GM21528 (cell line): ENCODE measurements at regions not wholly inside any gene's neighbourhood (a gene's known extent, or its start where the extent isn't known, plus 50 kb on each side); places are given as distances from the start of the nearest gene placed in this dataset.

Source experiments
- ATAC-seq: cut with Tn5 transposase; IDR thresholded peaks from one replicate; pipeline ENCODE4 v1.9.1; 2021; ENCODE audit warnings: mild to moderate bottlenecking, moderate library complexity; ENCODE audit not compliant: unreplicated experiment, low FRiP score

DNA sequence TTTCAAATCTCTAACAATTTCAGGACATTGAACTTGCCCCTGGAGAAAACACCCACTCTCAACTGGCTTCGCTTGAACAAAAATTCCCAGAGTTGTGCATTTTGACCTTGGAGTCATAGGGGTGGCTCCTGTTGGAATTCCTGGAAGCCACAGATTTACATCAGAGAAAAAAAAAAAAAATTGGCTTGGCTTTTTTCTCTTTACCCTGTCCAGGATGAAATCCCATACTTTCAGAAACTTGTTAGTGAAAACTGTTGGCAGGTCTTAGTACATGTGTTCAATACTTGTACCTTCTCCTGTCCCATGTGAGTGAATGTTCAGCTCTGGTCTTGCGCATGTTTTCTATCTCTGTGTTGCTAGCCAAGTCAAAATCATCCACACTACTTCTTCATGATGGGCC lies 228.8 kb downstream of the TGFB2 start:
- no peak for ATAC-seq

DNA sequence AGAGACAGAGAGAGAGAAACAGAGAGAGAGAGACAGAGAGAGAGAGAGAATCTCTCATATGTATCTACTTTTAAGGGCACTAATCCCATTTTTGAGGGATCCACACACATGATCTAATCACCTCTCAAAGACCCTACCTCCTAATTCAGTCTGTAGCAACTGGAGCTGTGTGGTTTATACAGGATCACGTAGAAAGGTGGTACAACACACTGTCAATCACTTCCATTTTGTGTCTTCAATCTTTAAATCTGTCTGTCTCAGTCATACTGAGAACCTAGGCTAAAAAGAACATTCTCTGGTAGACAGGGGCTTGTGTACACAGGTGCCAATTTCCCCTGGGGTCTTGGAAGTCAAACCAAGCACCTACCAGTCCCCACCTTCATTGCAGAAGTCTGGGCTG lies 229.9 kb downstream of the TGFB2 start:
- no peak for ATAC-seq

DNA sequence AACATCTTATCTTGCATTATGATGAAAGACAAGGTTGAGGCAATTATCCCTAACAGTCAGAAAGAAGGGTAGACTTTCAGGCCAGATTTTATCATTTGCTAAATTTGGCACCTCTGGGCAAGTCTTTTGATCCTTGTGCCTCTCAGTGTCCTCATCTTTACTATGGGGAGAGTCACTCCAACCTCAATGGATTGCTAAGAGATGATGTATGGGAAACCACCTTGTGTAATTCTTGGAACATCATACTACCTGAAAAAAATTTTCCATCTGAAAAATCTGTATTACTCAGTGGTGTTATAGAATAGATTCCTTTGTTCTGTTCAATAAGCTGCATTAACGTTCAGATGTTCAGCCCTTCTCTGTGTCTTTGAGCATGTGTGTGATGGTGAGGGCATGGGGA lies 230.7 kb downstream of the TGFB2 start:
- ATAC-seq, result no peak

DNA sequence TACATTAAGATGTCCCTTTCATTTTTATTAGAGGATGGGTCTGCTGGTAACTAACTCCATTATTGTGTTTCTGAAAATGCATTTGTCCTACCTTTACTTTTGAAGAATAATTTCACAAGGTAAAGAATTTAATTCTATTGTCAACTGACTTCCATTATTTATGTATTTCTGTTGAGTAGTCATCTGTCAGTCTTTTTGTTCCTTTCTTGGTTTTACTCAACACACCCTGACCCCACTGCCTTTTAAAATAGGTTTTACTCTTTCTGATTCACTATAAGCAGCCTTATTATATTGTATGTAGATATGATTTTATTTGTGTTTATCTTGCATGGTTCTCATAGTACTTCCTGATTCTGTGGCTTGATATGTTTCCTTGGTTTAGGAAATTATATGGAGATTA lies 237.5 kb downstream of the TGFB2 start:
- no peak for ATAC-seq

DNA sequence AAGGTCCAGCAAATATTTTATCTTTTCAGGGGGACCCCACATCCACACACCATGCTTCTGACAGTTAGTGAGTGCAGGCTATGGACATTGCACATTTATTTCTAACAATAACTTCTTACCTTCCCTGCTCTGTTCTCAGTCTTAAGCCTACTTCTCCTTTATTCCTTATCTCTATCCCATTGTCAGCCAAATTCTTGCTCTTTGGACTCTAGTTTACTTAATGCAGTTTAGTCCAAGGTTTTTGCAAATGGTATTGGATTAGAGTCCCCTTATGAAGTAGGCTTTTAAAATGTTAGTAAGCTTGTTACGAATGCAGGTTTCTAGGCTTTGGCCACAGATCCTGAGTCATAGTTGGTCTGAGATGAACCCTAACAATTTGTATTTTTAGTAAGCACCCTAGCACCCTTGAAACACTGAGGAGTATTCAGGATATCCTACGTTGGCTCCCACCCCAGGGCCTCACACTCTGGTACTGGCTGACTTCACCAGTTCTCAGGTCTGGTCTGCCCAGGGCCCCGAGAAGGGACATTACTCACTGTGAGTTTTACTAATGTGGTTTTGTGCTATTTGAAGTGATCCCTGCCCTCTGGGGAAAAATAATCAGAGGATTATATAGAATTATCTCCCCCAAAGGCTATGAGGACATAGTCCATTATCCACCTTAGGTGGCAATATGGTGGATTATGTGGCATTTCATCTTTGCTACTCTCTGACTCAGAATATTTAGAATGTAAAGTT lies 239.5 kb downstream of the TGFB2 start:
- no peak for ATAC-seq

DNA sequence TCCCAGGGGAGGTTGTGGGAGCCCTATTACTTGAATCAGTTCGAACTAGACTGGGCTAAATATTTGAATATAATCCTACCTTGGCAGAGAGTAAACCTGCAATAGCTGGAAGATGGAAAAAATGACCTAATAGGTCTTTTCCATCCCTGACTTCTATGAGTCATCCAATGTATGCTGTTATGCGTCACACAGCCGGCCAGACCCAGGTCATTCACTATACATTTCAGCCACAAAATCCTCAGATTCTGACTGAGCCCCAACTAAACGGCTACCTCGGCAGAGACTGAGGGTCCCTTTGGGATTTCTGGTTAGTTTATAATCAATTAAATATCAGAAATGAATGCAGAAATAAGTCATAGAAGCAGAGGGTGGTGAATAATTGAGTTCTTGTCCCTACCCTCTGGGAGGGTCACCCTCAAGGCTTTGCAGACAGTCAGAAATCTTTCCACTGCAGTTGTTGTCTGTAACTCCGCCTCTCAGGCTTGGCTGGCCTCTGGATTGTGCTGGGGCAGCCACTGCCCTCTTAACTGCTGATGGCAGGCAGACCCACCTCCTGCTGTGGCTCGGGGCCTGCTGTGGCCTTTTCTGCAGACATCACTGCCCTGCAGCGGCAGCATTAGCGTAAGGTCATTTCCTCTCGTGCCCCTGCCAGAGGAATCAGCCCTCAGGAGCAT lies 240.5 kb downstream of the TGFB2 start:
- ATAC-seq, result no peak

DNA sequence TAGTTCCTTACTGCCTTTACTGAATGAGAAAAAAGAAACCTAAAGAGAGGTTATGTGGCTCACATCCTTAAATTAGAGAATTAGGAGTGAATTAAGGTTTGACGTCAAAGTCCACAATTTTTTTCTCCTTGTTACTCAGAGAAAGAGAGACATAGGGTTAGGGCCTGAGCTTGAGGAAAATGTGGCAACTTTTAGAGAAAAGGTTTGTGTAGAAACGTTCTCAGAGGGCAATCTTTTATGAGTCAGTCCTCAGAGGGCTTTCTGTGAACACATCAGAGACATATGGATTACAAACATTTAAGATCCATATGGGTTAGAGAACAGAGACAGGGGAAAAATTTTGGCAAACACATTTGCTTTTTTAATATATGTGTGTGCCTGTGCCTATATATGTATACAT lies 242.8 kb downstream of the TGFB2 start:
- no peak for ATAC-seq

DNA sequence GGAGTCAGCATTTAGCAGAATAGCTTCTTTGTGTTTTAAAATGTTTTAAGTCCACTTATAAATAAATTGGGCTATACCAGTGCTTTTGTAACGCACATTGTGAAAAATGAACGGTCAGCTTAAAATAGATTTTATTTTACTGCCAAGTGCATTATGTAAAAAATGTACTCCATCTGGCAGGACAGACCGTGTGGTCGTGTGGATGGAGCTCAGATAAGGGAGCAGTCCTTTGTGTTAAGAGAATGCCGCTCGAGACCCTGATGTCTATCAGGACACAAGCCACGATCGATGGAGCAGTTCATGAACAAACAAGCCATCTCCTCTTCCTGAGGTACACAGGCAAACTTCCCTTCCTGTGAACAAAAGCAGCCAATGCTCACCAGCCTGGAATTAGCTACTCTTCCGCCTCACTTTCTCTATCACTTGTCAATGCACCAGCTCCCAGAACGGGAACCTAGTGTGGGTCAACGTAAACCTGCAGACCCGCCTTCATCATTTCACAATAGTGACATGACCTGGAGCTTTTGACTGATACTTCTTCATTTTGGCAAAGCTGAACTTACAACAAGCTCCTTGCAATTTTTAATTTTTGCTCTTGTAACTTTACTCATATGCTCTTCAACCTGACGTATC lies 243.5 kb downstream of the TGFB2 start:
- ATAC-seq, result no peak

DNA sequence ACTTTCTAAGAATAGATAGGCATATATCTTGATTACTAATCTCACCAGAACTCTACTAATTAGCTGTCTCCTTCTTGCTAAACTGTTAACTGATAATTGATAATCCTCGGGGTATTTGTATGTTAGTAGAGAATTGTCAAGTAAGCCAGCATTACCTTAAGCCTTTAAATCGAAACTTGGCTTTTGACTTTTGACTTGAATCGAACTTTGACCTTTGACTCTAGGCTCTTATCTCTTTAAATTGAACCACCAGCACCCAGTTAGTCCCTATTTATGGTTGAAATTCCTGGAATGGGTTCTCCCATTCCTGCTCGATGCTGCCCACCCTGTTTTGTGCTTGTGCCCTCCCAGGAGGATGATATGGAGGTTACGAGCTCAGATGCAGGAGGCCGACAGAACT lies 244.4 kb downstream of the TGFB2 start:
- no peak for ATAC-seq

DNA sequence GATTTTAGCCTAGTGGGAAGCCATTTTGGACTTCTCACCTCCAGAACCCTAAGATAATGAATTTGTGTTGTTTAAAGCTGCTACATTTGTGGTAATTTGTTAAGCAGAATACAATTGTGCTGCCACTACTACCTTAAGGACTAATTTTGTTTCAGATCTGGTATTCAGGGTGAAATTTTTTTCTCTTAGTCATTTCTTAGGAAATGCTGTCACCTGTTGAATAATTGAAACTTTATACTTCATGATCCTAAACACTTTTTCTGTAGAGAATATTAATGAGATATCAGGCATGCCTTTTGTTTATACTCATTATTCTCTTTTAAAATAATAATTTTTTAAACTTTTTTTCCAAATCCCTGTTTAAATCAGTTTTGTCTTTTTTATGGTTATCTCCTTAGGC lies 246.8 kb downstream of the TGFB2 start:
- no peak for ATAC-seq

DNA sequence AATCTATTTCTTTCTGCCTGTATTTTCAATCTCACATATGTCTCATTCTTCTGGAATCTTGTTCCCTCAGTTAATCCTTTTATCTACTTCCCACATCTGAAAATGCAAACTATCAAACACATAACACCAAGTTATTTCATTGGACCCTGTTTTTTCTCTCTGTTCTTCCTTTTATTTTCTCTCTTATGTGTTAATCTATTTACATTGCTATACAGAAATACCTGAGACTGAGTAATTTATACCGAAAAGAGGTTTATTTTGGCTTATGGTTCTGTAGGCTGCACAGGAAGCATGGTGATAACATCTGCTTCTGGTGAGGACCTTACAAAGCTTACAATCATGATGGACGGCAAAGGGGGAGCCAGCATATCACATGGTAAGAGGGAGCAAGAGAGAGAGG lies 247.6 kb downstream of the TGFB2 start:
- ATAC-seq, result no peak

DNA sequence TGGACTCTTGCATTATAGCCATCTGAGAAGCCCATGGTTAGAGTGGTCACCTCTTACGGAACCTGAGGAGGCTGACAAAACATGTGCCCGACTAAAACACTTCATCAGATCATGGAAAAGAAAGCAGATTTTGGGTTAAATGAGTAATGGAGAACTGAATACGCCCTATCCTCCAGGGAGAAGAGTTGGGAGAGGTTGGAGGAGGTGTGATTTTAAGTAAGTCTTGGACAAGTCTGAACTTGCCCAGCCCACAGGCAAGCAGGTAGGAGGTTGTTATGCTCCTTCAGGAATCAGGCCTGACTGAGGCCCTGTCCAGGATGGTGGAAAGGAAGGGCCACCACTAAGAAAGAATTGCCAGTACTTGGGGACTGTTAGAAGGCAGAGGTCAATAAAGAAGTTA lies 255.8 kb downstream of the TGFB2 start:
- no peak for ATAC-seq

DNA sequence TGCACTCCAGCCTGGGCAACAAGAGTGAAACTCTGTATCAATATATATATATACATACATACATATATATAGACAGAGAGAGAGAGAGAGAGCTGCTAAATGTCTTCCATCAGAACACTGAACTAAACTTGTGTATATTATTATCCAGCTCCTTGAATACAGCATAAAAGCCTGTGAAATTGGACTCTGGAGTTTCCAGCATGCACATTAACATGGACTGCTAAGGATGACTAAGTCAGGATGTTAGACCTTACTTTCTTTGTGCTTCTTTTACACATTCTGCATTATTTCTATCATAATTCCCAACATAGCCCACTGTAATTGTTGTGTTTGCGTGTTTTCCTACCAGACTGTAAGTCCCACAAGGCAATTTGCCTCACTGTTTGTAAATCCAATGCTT lies 259.1 kb downstream of the TGFB2 start:
- no peak for ATAC-seq

DNA sequence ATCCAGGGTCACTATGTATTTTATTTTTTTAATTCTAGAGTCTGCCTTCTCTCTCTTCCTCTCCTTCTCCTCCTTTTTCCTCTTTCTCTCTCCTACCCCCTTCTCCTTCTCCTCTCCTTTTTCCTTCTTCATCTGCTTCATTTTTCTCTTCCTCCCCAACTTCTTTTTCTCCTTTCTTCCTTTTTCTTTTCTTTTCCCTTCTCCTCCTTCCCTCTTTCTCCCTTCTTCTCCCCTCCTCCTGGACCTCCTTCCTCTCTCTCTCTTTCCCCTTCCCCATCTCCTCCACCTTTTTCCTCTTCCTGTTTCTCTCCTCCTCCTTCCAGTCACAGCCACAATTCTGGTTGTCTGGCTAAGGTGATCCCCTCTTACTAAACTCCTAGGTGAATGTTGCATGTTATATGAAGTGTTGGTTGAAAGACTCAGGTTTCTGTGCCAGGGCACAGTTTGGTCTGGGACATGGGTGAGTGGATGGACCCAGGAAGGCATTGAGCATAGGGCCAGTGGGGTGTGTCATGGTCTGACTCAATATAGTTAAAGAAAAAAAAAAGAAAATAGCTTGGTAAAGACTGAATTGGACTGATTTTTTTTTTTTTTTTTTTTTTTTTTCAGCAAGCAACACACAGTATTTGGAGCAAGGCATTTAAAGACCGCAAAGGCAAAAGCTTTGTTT lies 266.9 kb downstream of the TGFB2 start:
- ATAC-seq, result no peak

DNA sequence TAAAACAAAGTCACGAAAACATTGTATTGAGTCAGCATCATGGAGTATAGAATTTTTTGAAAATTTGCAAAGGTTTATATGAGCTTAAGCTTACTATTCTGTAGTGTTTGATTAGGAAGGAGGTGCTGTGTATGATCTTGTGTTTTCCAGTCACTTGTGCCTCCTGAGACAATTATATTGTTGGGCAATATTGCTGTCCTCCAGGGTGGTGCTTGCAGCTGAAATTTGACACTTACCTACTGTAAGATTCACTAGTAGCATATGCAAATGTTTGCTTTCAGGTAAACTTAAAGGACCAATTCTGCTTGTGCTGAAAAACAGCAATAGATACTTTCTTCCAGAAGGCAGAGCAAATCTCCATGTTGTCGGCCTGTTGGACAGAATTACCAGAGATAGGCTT lies 268.0 kb downstream of the TGFB2 start:
- no peak for ATAC-seq

DNA sequence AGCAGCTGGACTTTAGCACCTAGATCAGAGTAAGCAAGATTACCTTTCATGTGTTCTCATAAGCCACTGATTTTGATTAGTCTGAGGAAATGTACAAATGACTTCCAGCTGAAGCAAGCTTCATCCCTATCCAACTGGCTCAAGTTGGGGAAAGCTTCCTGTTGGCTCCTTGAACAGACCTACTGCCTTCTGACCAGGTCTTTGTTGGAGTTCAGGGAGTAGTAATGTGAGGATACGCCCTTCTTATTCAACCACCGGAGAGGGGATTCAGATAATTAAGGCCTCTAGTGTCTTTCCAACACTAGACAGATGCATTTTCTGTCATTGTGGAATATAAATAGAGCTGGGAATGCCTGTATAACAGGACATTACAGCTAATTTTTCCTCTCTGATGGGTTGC lies 268.9 kb downstream of the TGFB2 start:
- ATAC-seq, result no peak

DNA sequence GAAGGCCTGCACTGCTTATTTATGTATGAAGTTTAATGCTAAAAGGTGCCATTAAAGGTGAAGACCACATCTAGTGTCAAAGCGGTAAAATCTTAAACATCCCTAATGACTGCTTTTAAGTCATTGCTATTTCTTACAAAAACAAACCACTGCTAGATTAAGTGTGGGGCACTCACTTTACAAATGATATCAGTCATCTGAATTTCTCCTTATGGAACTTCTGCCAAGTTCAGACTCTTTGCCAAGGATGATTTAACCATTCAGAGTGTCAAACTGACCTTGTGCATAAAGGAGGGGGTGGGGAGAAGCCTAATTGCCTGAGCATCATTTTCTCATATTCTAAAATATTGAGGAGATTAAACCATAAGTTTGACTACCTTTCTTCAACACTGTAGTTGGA lies 271.5 kb downstream of the TGFB2 start:
- ATAC-seq, result no peak

DNA sequence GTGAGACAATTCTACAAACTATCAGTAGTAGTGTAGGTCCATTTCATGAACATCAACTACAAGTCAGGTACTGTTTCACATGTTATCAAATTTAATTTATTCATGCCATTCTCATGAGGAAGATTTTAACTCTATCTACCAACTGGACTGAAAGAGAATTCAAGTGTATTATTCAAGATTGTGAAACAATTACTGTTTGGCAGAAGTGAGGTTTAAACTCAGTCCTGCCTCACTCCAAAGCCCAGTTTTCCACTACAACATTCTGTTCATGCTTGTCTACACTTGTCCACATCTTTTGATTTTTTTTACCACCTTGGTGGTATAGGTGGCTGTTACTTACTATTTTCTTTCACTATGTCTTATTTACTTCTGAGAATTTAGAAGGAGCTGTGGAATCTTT lies 272.9 kb downstream of the TGFB2 start:
- no peak for ATAC-seq

DNA sequence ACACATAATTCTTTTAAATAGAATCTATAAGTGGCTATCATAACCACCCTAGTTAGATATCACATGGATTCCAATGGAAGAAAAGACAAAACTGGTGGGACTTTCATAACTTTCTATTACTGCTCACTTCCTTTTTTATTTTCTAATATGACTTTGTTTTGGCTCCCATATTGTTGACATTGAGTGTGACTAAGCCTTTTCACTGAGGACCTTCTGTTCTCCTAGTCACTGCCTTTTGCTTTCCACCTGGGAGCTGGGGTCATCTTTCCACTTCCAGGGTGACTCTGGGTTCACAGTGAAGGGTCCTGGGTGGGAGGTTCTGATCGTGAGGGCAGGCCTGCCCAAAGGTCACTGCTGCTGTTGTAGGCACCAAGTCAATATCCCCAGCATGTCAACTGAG lies 275.8 kb downstream of the TGFB2 start:
- ATAC-seq, result no peak

DNA sequence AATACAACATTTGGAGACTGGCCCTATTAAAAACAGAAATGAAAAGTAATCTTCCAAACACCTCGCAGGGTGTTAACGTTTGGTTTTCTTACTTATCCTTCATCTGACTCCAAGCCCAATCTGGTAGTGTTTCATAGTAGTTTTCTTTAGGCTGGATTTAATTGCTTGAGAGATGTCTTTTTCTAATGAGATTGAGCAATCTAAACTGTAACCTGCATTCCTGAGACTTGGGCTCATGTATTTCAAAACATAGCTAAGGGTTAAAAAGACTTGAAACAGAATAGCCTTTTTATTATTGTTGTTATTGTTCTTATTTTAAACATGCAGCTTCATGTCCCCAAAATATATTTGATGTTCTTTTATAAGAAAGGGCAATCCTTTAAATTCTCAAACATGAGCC lies 278.9 kb downstream of the TGFB2 start:
- no peak for ATAC-seq

DNA sequence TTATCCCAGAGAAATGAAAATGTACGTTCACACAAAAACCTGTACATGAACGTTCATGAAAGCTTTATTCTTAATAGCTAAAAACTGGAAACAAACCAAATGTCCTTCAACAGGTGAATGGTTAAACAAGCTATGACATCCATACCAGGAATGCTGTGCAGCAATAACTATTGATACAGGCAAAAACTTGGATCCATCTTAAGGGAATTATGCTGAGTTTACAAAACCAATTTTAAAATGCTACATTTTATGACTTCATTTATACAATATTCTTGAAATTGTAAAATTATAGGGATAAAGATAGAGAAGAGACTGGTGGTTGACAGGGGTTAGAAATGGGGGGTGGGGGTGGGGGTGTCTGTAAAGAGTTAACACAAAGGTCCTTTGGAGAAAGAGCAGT lies 280.3 kb downstream of the TGFB2 start:
- no peak for ATAC-seq
